ENCODE measurements at regions not wholly inside any gene's neighbourhood (a gene's known extent, or its start where the extent isn't known, plus 50 kb on each side); places are given as distances from the start of the nearest gene placed in this dataset.
"Not testable (repeated sequence)": the region's sequence is repeated elsewhere in the genome, so short reads cannot be mapped to it uniquely, and the experiment has no call there.

DNA sequence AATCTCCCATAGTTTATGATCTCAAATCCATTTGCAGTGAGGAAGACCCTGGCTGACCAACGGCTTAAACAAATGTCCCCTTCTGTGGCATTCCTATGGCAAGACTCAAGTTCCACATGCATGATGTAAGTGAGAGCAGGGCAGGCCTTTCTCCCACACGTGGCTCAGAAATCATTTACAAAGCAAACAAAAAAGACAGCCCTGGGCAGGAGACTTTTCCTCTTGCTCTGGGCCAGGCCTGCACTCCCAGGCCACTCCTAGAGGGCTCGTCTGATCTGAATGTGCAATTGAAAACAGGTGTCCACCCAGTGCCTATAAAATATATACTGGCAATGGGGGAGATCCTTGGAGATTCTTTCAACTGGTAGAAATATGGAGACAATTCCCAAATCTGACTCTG is 123.1 kb downstream of the DMRT2 start:
- Mint-ChIP-seq H3K9me3 (peaks cover 8% of the 10 kb centered on the region), H3K4me3 (no peak overlapping the region), H3K4me1 (ENCODE audit: low read depth) (peaks cover 2% of the 10 kb centered on the region), H3K36me3 (ENCODE audit: low read depth) (no peaks in the 10 kb centered on the region), H3K27me3 (ENCODE audit: low read depth) (no peaks in the 10 kb centered on the region), H3K27ac (no peak overlapping the region)

DNA sequence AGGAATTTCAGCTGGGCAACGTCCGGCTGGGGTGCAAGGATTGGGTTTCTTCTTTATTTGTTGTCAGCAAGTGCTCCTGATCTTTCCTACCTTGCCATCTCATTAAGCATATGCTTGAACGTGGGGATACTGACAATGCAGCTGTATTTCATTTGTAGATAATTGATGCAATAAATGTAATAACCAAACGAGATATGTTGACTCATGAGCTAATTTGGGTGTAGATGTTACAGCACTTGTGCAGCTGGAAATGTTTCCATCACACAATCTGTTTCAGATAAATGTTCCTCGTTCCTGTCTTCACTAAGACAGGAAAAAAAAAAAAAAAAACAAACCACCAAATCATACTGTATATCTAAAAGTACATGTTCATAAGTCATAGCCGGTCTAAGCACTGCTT is 123.8 kb downstream of the DMRT2 start:
- no peaks in the 10 kb centered on the region for H3K27me3 Mint-ChIP-seq (ENCODE audit: low read depth)
- no peak overlapping the region for H3K27ac Mint-ChIP-seq
- H3K9me3 Mint-ChIP-seq = peaks cover 11% of the 10 kb centered on the region
- H3K4me3 Mint-ChIP-seq = no peak overlapping the region
- H3K36me3 Mint-ChIP-seq (ENCODE audit: low read depth) = no peaks in the 10 kb centered on the region
- H3K4me1 Mint-ChIP-seq (ENCODE audit: low read depth) = peaks cover 2% of the 10 kb centered on the region

GRCh38 chr9:1179366-1179765 is 129.2 kb downstream of the DMRT2 start:
- H3K4me3 Mint-ChIP-seq = no peak overlapping the region
- H3K27ac Mint-ChIP-seq = no peak overlapping the region
- no peaks in the 10 kb centered on the region for H3K4me1 Mint-ChIP-seq (ENCODE audit: low read depth)
- no peaks in the 10 kb centered on the region for H3K36me3 Mint-ChIP-seq (ENCODE audit: low read depth)
- peaks cover 7% of the 10 kb centered on the region for H3K9me3 Mint-ChIP-seq
- no peaks in the 10 kb centered on the region for H3K27me3 Mint-ChIP-seq (ENCODE audit: low read depth)

GRCh38 chr9:1184146-1184545 is 134.0 kb downstream of the DMRT2 start:
- Mint-ChIP-seq H3K9me3 (peaks cover 13% of the 10 kb centered on the region), H3K4me3 (no peak overlapping the region), H3K27ac (no peak overlapping the region), H3K36me3 (ENCODE audit: low read depth) (no peaks in the 10 kb centered on the region), H3K4me1 (ENCODE audit: low read depth) (no peaks in the 10 kb centered on the region), H3K27me3 (ENCODE audit: low read depth) (no peaks in the 10 kb centered on the region)

DNA sequence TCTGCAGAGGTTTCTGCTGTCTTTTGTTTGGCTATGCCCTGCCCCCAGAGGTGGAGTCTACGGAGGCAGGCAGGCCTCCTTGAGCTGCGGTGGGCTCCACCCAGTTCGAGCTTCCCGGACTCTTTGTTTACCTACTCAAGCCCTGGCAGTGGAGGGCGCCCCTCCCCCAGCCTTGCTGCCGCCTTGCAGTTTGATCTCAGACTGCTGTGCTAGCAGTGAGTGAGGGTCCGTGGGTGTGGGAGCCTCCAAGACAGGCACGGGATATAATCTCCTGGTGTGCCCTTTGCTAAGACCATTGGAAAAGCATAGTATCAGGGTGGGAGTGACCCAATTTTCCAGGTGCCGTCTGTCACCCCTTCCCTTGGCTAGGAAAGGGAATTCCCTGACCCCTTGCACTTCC is 137.0 kb downstream of the DMRT2 start:
- H3K4me3 Mint-ChIP-seq; H3K4me1 Mint-ChIP-seq (ENCODE audit: low read depth); H3K27ac Mint-ChIP-seq; H3K36me3 Mint-ChIP-seq (ENCODE audit: low read depth); H3K27me3 Mint-ChIP-seq (ENCODE audit: low read depth): not testable (repeated sequence)
- peaks cover 17% of the 10 kb centered on the region for H3K9me3 Mint-ChIP-seq

DNA sequence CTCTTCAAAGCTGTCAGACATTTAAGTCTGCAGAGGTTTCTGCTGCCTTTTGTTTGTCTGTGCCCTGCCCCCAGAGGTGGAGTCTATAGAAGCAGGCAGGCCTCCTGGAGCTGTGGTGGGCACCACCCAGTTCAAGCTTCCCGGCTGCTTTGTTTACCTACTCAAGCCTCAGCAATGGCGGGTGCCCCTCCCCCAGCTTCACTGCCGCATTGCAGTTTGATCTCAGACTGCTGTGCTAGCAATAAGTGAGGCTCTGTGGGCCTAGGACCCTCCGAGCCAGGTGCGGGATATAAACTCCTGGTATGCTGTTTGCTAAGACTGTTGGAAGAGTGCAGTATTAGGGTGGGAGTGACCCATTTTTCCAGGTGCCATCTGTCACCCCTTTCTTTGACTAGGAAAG is 145.5 kb downstream of the DMRT2 start:
- H3K9me3 Mint-ChIP-seq; H3K36me3 Mint-ChIP-seq (ENCODE audit: low read depth); H3K4me1 Mint-ChIP-seq (ENCODE audit: low read depth); H3K4me3 Mint-ChIP-seq; H3K27ac Mint-ChIP-seq; H3K27me3 Mint-ChIP-seq (ENCODE audit: low read depth): not testable (repeated sequence)

DNA sequence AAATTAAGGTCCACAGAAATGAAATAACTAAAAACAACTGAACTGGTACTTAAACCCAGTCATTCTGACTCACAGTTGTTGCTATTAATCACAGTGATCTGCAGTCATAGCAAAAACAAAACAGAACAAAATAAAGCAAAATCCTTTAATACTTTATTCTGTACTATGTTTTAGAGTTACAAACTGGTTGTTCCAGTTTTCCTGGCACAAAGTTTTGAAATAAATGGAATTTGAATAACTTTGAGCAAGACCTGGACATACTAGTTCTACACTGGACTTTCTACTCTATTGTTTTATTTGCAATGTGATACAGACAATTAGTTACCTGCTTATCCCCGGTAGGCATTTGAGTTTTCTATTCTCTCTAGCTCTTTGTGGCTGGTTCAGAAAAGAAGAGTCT is 147.9 kb downstream of the DMRT2 start:
- H3K9me3 Mint-ChIP-seq = no peaks in the 10 kb centered on the region
- no peaks in the 10 kb centered on the region for H3K4me1 Mint-ChIP-seq (ENCODE audit: low read depth)
- H3K27me3 Mint-ChIP-seq (ENCODE audit: low read depth) = no peaks in the 10 kb centered on the region
- H3K27ac Mint-ChIP-seq = no peak overlapping the region
- no peaks in the 10 kb centered on the region for H3K36me3 Mint-ChIP-seq (ENCODE audit: low read depth)
- H3K4me3 Mint-ChIP-seq = no peak overlapping the region

GRCh38 chr9:1200847-1201251 is 150.7 kb downstream of the DMRT2 start:
- H3K9me3 Mint-ChIP-seq = no peaks in the 10 kb centered on the region
- no peaks in the 10 kb centered on the region for H3K36me3 Mint-ChIP-seq (ENCODE audit: low read depth)
- H3K27me3 Mint-ChIP-seq (ENCODE audit: low read depth) = no peaks in the 10 kb centered on the region
- H3K4me3 Mint-ChIP-seq = no peak overlapping the region
- H3K4me1 Mint-ChIP-seq (ENCODE audit: low read depth) = no peaks in the 10 kb centered on the region
- no peak overlapping the region for H3K27ac Mint-ChIP-seq

GRCh38 chr9:1201262-1201661 is 151.1 kb downstream of the DMRT2 start:
- no peak overlapping the region for H3K27ac Mint-ChIP-seq
- no peak overlapping the region for H3K4me3 Mint-ChIP-seq
- H3K36me3 Mint-ChIP-seq (ENCODE audit: low read depth) = no peaks in the 10 kb centered on the region
- H3K27me3 Mint-ChIP-seq (ENCODE audit: low read depth) = no peaks in the 10 kb centered on the region
- H3K4me1 Mint-ChIP-seq (ENCODE audit: low read depth) = no peaks in the 10 kb centered on the region
- no peaks in the 10 kb centered on the region for H3K9me3 Mint-ChIP-seq

GRCh38 chr9:1201901-1202300 is 151.7 kb downstream of the DMRT2 start:
- Mint-ChIP-seq H3K9me3 (no peaks in the 10 kb centered on the region), H3K36me3 (ENCODE audit: low read depth) (no peaks in the 10 kb centered on the region), H3K4me3 (no peak overlapping the region), H3K4me1 (ENCODE audit: low read depth) (no peaks in the 10 kb centered on the region), H3K27me3 (ENCODE audit: low read depth) (no peaks in the 10 kb centered on the region), H3K27ac (no peak overlapping the region)

DNA sequence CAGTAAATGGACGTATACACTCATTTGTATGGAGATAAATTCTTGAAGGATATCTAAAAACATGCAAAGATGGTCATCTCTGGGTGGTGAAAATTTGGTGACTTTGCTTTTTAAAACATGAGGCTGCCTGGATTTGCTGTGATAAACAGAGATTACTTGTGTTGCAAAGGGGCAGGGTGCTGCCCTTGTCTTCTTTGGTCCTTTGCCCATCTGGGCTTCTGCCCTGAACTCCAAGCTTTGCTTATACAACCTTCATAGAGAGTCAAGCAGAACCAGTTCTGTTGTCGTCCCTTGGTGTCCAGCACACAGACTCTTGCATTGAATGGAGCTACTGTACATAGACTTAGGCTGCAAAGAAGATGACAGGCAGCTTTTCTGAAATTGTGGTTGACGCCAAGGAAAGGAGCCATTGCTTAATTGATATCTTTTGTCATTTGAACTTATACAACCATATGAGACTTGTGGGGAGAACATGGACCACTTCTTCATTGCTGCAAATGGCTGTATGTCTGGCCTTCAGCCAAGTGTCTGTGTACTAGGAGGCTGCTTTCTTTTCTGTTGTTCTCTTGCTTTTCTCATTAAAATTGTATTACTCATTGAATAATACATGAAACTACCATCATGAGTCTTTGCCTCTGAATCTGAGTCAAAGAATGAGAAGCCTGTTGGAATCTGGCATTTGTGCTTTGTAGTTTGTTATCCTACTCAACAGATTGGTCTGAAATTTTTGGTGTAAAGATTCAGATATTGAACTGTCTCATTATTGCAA is 152.5 kb downstream of the DMRT2 start:
- Mint-ChIP-seq H3K9me3 (no peaks in the 10 kb centered on the region), H3K27me3 (ENCODE audit: low read depth) (no peaks in the 10 kb centered on the region), H3K4me3 (no peak overlapping the region), H3K4me1 (ENCODE audit: low read depth) (no peaks in the 10 kb centered on the region), H3K36me3 (ENCODE audit: low read depth) (no peaks in the 10 kb centered on the region), H3K27ac (no peak overlapping the region)

DNA sequence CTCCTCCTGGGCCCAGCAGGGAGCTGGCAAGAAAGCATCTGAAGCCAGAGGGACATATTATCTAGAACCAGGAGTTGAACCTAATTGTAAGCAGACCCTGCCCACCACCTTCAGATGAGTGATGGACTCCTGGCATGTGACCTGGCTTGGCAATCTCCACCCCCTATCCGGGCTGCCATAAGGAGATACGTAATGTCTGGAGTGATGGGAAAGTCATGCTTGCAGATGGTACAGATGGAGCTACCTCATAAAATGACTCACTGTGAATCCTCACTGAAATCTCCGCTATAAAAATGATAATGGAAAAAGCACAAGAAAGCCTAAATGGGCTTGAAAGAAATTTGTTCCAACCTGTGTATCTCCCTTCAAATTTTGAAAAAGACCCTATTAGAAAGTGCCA is 157.5 kb downstream of the DMRT2 start:
- no peak overlapping the region for H3K27ac Mint-ChIP-seq
- H3K36me3 Mint-ChIP-seq (ENCODE audit: low read depth) = no peaks in the 10 kb centered on the region
- no peaks in the 10 kb centered on the region for H3K4me1 Mint-ChIP-seq (ENCODE audit: low read depth)

DNA sequence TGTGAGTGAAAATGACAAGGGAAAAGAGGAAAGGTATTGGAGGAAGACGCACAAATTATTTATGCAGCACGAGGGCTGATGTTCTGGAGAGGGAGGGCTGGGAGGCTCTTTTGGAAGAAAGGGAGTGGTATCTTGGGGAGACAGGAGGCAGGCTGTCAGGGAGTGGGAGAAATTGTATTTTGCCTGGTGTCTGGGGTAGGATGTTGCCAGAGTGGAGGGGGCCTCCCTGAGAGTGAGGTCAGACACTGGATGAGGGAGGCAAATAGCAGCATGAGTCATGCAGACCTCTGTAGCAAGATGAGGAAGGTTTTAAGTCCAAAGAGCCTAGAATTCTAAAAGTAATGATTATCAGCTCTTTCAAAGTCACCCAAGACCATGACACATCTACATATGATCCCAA is 158.0 kb downstream of the DMRT2 start:
- H3K4me1 Mint-ChIP-seq (ENCODE audit: low read depth) = no peaks in the 10 kb centered on the region

More for the DNA sequence above, 157.5 kb downstream of the DMRT2 start:
- no peaks in the 10 kb centered on the region for H3K27me3 Mint-ChIP-seq (ENCODE audit: low read depth)
- H3K4me3 Mint-ChIP-seq = no peak overlapping the region
- no peaks in the 10 kb centered on the region for H3K9me3 Mint-ChIP-seq

GRCh38 chr9:1210954-1211353 is 160.8 kb downstream of the DMRT2 start:
- H3K4me1 Mint-ChIP-seq (ENCODE audit: low read depth) = no peaks in the 10 kb centered on the region
- H3K4me3 Mint-ChIP-seq = no peak overlapping the region
- no peaks in the 10 kb centered on the region for H3K27me3 Mint-ChIP-seq (ENCODE audit: low read depth)
- H3K27ac Mint-ChIP-seq = no peak overlapping the region
- H3K36me3 Mint-ChIP-seq (ENCODE audit: low read depth) = no peaks in the 10 kb centered on the region
- H3K9me3 Mint-ChIP-seq = no peaks in the 10 kb centered on the region

More for the DNA sequence above, 158.0 kb downstream of the DMRT2 start:
- Mint-ChIP-seq H3K27ac (no peak overlapping the region), H3K36me3 (ENCODE audit: low read depth) (no peaks in the 10 kb centered on the region), H3K27me3 (ENCODE audit: low read depth) (no peaks in the 10 kb centered on the region), H3K9me3 (no peaks in the 10 kb centered on the region), H3K4me3 (no peak overlapping the region)

DNA sequence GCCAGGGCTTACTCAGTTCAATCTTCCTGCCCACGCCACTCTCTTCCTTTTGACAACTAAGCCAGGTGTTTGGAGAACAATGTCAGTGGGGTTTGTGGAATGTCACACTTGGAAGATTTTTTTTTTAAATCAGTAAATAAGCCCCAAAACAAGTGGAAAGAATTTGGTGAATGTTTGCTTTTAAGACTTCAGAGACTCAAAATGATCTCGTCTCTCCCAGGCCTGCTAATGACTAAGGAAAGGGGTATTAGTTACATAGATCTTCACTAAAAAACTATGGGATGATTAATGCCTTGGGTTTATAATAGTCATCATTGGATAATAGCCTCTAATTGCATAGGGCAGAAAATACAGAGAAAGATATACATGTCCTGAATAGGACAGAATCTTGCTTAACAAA is 166.4 kb downstream of the DMRT2 start:
- Mint-ChIP-seq H3K27ac (no peak overlapping the region), H3K9me3 (no peaks in the 10 kb centered on the region)

DNA sequence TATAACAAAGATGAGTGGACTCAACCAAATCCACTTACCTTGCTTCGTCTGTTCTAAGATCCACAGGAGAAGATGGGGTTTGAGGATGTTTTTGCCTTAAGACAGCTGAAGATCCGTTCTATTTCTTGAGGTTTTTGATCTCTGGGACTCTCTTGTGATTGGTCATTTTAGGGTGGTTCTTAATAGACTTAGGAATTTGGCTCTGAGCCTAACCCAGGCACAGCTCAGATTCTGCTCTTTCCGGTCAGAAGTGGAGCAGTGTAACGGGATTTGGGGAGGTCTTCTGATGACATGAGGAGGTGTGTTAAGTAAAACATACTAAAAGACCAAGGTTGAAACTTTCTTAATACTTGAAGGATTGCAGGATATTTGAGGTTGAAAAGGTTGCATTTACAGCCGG is 166.9 kb downstream of the DMRT2 start:
- H3K27ac Mint-ChIP-seq = no peak overlapping the region
- H3K27me3 Mint-ChIP-seq (ENCODE audit: low read depth) = no peaks in the 10 kb centered on the region
- H3K9me3 Mint-ChIP-seq = no peaks in the 10 kb centered on the region
- no peaks in the 10 kb centered on the region for H3K4me1 Mint-ChIP-seq (ENCODE audit: low read depth)
- no peaks in the 10 kb centered on the region for H3K36me3 Mint-ChIP-seq (ENCODE audit: low read depth)
- H3K4me3 Mint-ChIP-seq = no peak overlapping the region

More for the DNA sequence above, 166.4 kb downstream of the DMRT2 start:
- H3K36me3 Mint-ChIP-seq (ENCODE audit: low read depth) = no peaks in the 10 kb centered on the region
- no peaks in the 10 kb centered on the region for H3K27me3 Mint-ChIP-seq (ENCODE audit: low read depth)
- no peaks in the 10 kb centered on the region for H3K4me1 Mint-ChIP-seq (ENCODE audit: low read depth)
- no peak overlapping the region for H3K4me3 Mint-ChIP-seq

Data from T-helper 1 cell treated with Interleukin-12 subunit alpha and Interleukin-12 subunit beta and Interleukin-4 antibody, amounts not matched to agents 30 μg/mL and 1 μg/mL, for 36 hours (primary cell).